ENCODE measurements at regions not wholly inside any gene's neighbourhood (a gene's known extent, or its start where the extent isn't known, plus 50 kb on each side); places are given as distances from the start of the nearest gene placed in this dataset.

DNA sequence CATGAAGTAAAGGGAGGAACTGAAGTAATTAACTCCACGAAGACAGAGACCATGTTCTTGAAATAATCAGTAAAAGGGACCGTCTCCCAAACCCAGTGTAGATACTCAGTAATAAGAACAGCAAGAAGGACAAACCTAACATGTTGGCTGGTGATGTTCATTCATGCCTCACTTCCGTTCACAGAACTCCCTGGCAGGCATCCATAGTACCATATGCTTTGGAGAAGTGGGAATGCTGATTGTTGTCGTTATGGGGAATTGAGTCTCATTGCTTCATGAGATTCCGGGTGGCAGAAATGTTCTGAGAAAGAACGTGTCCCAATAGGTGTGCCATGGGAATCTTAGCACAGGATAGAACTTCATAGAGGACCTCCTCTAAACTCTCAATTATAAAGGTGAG is 452.3 kb downstream of the ZSWIM6 start:
- no peak for DNase-seq (ENCODE audit: low read depth, low spot score)
- in situ Hi-C loops (cut with HindIII; ENCODE audit: low pct_unique_long_range_greater_than_20kb, low sequenced_read_pairs) = no loop called here

GRCh38 chr5:61788548-61788947 is 456.5 kb downstream of the ZSWIM6 start:
- in situ Hi-C loops (cut with HindIII; ENCODE audit: low pct_unique_long_range_greater_than_20kb, low sequenced_read_pairs) = no loop called here
- no peak for DNase-seq (ENCODE audit: low read depth, low spot score)

GRCh38 chr5:61790007-61790406 is 457.9 kb downstream of the ZSWIM6 start:
- DNase-seq (ENCODE audit: low read depth, low spot score) = no peak
- in situ Hi-C loops (cut with HindIII; ENCODE audit: low pct_unique_long_range_greater_than_20kb, low sequenced_read_pairs) = no loop called here

DNA sequence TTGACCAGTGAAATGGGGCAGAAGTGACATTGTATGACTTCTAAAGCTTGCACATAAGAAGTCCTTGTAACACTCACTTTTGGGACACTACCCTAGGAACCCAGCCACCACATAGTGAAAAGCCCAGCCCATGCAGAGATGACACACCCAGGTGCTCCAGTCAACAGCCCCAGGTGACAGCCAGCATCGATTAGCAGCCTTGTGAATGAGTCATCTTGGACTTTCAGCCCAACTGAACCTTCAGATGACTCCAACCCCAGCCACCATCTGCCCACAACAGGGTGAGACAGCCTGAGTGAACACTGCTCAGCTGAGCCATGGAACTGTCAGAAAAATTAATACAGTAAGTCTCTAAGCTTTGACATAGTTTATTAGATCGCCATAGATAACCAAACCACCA is 458.6 kb downstream of the ZSWIM6 start:
- in situ Hi-C loops (cut with HindIII; ENCODE audit: low pct_unique_long_range_greater_than_20kb, low sequenced_read_pairs) = no loop called here

GRCh38 chr5:61796773-61797172 is 464.7 kb downstream of the ZSWIM6 start:
- in situ Hi-C loops (cut with HindIII; ENCODE audit: low pct_unique_long_range_greater_than_20kb, low sequenced_read_pairs) = no loop called here
- peak; percentile 20 for DNase-seq (ENCODE audit: low read depth, low spot score)

More for the DNA sequence above, 458.6 kb downstream of the ZSWIM6 start:
- no peak for DNase-seq (ENCODE audit: low read depth, low spot score)

DNA sequence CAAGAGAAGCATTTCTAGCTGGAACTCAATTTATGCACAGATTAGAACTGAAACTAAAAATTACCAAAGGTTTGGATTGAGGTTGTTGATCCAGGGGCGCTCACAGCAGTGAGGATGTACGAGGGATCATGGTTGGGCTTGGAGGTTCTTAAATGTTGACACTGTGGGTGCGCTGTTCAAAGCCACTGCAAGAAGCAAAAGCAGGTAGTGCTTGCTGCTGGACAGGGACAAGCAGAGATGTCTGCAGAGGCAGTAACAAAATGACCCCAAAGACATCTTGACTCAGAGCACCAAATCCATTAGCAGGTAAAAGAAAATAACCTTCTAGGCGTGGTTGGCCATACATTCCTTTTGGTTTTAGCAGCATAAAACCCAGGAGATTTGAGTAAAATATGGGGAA is 468.4 kb downstream of the ZSWIM6 start:
- no peak for DNase-seq (ENCODE audit: low read depth, low spot score)
- in situ Hi-C loops (cut with HindIII; ENCODE audit: low pct_unique_long_range_greater_than_20kb, low sequenced_read_pairs) = no loop called here

DNA sequence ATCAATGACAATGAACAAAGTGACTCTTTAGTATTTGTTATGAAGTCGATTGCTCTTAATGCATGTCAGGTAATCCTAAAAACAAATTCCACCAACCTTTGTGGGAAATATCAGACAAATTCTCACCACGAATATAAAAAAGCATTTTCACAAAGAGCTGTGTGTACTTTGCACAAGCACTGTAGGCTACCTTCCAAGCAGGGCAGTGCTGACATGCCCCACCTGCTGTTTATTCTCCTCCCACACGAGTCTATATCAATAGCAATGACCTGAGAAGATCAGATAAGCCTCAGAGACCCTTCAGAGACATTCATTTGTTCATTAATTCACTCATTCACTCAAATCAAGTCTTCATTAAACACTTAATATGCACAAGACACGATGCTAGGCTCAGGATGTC is 469.1 kb downstream of the ZSWIM6 start:
- DNase-seq (ENCODE audit: low read depth, low spot score) = no peak
- in situ Hi-C loops (cut with HindIII; ENCODE audit: low pct_unique_long_range_greater_than_20kb, low sequenced_read_pairs) = no loop called here

DNA sequence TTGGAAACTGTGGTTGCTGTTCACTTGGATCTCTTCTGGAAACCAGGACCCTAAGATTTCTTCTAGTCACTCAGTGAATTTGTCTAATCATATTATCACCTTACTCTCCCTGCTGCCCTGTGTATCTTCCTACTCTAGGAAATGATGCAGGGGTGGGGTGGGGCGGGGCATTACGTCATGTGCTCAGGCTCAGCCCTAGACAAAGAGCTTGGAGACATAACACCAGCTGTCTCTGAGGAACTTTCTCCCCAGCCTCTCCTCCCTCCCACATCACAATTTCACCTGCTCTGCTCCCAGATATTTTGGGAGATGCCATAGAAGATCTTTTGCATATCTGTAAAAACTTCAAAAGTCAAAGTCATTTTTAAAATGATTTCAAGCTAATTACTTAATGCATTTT is 470.4 kb downstream of the ZSWIM6 start:
- DNase-seq (ENCODE audit: low read depth, low spot score) = no peak
- in situ Hi-C loops (cut with HindIII; ENCODE audit: low pct_unique_long_range_greater_than_20kb, low sequenced_read_pairs) = no loop called here

GRCh38 chr5:61805101-61805500 is 473.0 kb downstream of the ZSWIM6 start:
- in situ Hi-C loops (cut with HindIII; ENCODE audit: low pct_unique_long_range_greater_than_20kb, low sequenced_read_pairs) = no loop called here
- DNase-seq (ENCODE audit: low read depth, low spot score) = no peak

GRCh38 chr5:61806491-61807020 is 474.5 kb downstream of the ZSWIM6 start:
- DNase-seq (ENCODE audit: low read depth, low spot score) = no peak
- in situ Hi-C loops (cut with HindIII; ENCODE audit: low pct_unique_long_range_greater_than_20kb, low sequenced_read_pairs) = no loop called here

GRCh38 chr5:61808091-61808490 is 476.0 kb downstream of the ZSWIM6 start:
- in situ Hi-C loops (cut with HindIII; ENCODE audit: low pct_unique_long_range_greater_than_20kb, low sequenced_read_pairs) = no loop called here
- DNase-seq (ENCODE audit: low read depth, low spot score) = no peak

- DNase-seq (ENCODE audit: low read depth, low spot score) = no peak
- in situ Hi-C loops (cut with HindIII; ENCODE audit: low pct_unique_long_range_greater_than_20kb, low sequenced_read_pairs) = no loop called here
Measured at GRCh38 chr5:61808909-61809308, 476.9 kb downstream of the ZSWIM6 start.

DNA sequence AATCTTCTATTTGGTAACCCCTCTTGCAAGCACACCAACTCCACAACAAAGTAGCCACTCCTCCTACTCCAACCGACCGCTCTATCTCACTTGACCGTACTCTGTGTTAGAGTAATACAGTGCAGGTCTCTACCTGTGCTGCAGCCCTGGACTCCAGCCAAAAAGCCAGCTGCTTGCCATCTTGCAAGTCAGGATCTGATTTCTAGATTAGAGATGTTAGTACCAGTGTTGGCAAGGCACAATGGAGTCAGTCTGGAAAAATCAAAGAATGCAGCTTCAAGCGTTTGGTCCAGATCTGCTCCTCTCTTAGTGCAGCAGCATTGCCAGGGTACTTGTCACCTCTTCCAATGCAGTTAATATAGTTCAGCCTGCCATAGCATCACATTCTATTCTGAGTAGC is 477.6 kb downstream of the ZSWIM6 start:
- in situ Hi-C loops (cut with HindIII; ENCODE audit: low pct_unique_long_range_greater_than_20kb, low sequenced_read_pairs) = no loop called here
- no peak for DNase-seq (ENCODE audit: low read depth, low spot score)

DNA sequence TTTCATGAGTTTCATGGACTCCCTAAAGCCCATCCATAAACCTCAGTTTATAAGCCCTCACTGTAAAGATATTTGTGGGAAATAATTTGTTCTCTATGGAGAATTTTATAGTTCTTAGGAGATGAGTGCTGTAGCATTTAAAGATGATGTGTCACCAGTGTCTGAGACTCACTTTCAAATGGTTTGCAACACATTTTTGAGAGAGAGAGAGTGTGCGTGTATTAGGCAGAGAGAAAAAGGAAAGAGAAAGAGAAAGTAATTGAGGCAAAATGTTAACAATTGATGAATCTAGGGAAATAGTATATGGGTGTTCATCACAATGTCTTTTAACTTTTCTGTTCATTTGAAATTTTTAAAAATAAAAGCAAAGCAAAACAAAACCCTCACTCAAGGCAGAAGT is 479.0 kb downstream of the ZSWIM6 start:
- in situ Hi-C loops (cut with HindIII; ENCODE audit: low pct_unique_long_range_greater_than_20kb, low sequenced_read_pairs) = no loop called here
- no peak for DNase-seq (ENCODE audit: low read depth, low spot score)

GRCh38 chr5:61813361-61813760 is 481.3 kb downstream of the ZSWIM6 start:
- no peak for DNase-seq (ENCODE audit: low read depth, low spot score)
- in situ Hi-C loops (cut with HindIII; ENCODE audit: low pct_unique_long_range_greater_than_20kb, low sequenced_read_pairs) = no loop called here

- in situ Hi-C loops (cut with HindIII; ENCODE audit: low pct_unique_long_range_greater_than_20kb, low sequenced_read_pairs) = no loop called here
- DNase-seq (ENCODE audit: low read depth, low spot score) = no peak
Measured at GRCh38 chr5:61815339-61815738, 483.3 kb downstream of the ZSWIM6 start.

GRCh38 chr5:61816146-61816545 is 484.1 kb downstream of the ZSWIM6 start:
- in situ Hi-C loops (cut with HindIII; ENCODE audit: low pct_unique_long_range_greater_than_20kb, low sequenced_read_pairs) = no loop called here
- no peak for DNase-seq (ENCODE audit: low read depth, low spot score)

DNA sequence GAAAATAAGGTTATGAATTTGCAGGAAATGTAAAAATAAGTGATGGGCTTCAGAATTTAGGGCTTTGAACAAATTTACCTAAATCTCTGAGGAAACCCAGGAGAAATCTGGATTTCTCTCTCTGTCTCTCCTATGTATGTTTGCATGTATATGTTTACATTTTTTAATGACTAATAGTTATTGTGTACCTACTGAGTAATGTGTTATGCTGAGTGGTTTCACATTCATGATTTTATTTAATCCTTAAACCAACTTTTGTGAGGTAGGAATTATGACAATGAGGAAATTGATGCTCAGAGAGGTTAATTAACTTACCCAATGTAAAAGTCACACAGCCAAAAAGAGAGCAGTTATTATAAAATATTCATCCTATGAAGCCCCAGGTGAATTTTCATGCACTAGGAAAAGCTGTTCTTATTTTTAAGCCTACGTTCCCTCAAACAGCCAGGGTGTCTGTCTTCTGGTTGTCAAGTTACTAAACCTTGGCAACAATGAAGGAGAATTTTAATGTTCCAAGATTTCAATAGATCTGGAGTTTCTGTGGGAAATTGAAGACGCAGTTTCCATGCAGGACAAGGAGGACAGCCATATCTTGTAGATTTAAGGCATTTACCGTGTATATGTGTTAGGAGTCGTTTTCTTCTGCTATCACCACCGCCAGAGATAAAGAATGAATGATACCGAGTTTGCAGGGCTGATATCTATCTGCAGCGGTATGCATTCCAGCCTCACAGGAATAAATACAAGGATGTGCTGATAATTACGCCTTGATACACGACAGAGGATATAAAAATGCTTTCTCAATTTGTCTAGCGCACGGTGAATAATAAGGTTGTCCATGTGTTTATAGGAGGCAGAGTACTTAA is 484.8 kb downstream of the ZSWIM6 start:
- in situ Hi-C loops (cut with HindIII; ENCODE audit: low pct_unique_long_range_greater_than_20kb, low sequenced_read_pairs) = no loop called here
- no peak for DNase-seq (ENCODE audit: low read depth, low spot score)

All from SK-MEL-5 (cell line).